Trophoblast cell (in vitro differentiated cells and primary cell): ENCODE measurements at regions not wholly inside any gene's neighbourhood (a gene's known extent, or its start where the extent isn't known, plus 50 kb on each side); places are given as distances from the start of the nearest gene placed in this dataset.

ENCODE experiments used
- DNase-seq, 2 donors: peaks; one replicate each; pipeline ENCODE4 v3.0.0-alpha.2; 2016
- H2AFZ ChIP-seq: 2 replicates; pipeline ENCODE4 v1.6.1; 2013; ENCODE audit warnings: low read length, moderate library complexity, mild to moderate bottlenecking; ENCODE audit not compliant: insufficient read depth, poor library complexity
- H2AK5ac ChIP-seq: 2 replicates; pipeline ENCODE4 v1.6.1; 2013; ENCODE audit warnings: mild to moderate bottlenecking, low read length
- H2BK120ac ChIP-seq: 2 replicates; pipeline ENCODE4 v1.6.1; 2013; ENCODE audit warnings: low read length, mild to moderate bottlenecking, moderate library complexity; ENCODE audit not compliant: insufficient read depth, poor library complexity
- H2BK12ac ChIP-seq: 2 replicates; pipeline ENCODE4 v1.6.1; 2013; ENCODE audit warnings: mild to moderate bottlenecking, low read length, moderate library complexity
- H2BK5ac ChIP-seq: 2 replicates; pipeline ENCODE4 v1.6.1; 2013; ENCODE audit warnings: low read length, low read depth, moderate library complexity, mild to moderate bottlenecking; ENCODE audit not compliant: poor library complexity
- H3K14ac ChIP-seq: 2 replicates; pipeline ENCODE4 v1.6.1; 2013; ENCODE audit warnings: mild to moderate bottlenecking, low read length
- H3K18ac ChIP-seq: 2 replicates; pipeline ENCODE4 v1.6.1; 2013; ENCODE audit warnings: mild to moderate bottlenecking, low read length
- H3K23ac ChIP-seq: 2 replicates; pipeline ENCODE4 v1.6.1; 2013; ENCODE audit warnings: low read length
- H3K27ac ChIP-seq: 2 replicates; pipeline ENCODE4 v1.5.1; 2013; ENCODE audit warnings: low read depth, mild to moderate bottlenecking, inconsistent platforms, low read length, moderate library complexity
- H3K27me3 ChIP-seq: 2 replicates; pipeline ENCODE4 v1.6.1; 2013; ENCODE audit warnings: inconsistent platforms, mild to moderate bottlenecking, low read length, moderate library complexity; ENCODE audit not compliant: insufficient read depth
- H3K36me3 ChIP-seq, 2 experiments: 1 replicate in 1 of 2; 2 replicates in 1 of 2; pipeline ENCODE4 v1.6.1; 2013; ENCODE audit warnings: low read length in 2 of 2, mild to moderate bottlenecking in 2 of 2, moderate library complexity in 1 of 2; ENCODE audit not compliant: insufficient read depth in 2 of 2, control insufficient read depth in 1 of 2
- H3K4ac ChIP-seq: 2 replicates; pipeline ENCODE4 v1.6.1; 2013; ENCODE audit warnings: low read depth, mild to moderate bottlenecking, low read length, moderate library complexity
- H3K4me1 ChIP-seq, 2 experiments: 1 replicate in 1 of 2; 2 replicates in 1 of 2; pipeline ENCODE4 v1.6.1; 2013; ENCODE audit warnings: low read length in 2 of 2, mild to moderate bottlenecking in 2 of 2, moderate library complexity in 1 of 2; ENCODE audit not compliant: insufficient read depth in 2 of 2, control insufficient read depth in 1 of 2
- H3K4me2 ChIP-seq: 2 replicates; pipeline ENCODE4 v1.6.1; 2013; ENCODE audit warnings: inconsistent platforms, mild to moderate bottlenecking, low read length, moderate library complexity
- H3K4me3 ChIP-seq: 2 replicates; pipeline ENCODE4 v1.5.1; 2013; ENCODE audit warnings: mild to moderate bottlenecking, low read depth, low read length, inconsistent platforms
- H3K79me1 ChIP-seq: one replicate; pipeline ENCODE4 v1.6.1; 2013; ENCODE audit warnings: low read length
- H3K79me2 ChIP-seq: 2 replicates; pipeline ENCODE4 v1.6.1; 2013; ENCODE audit warnings: low read length, mild to moderate bottlenecking; ENCODE audit not compliant: control insufficient read depth, insufficient read depth, poor library complexity
- H3K9ac ChIP-seq: 2 replicates; pipeline ENCODE4 v1.6.1; 2013; ENCODE audit warnings: mild to moderate bottlenecking, low read length
- H3K9me3 ChIP-seq: 2 replicates; pipeline ENCODE4 v1.6.1; 2013; ENCODE audit warnings: low read depth, mild to moderate bottlenecking, control low read depth, inconsistent platforms, low read length; ENCODE audit not compliant: insufficient read depth
- H4K12ac ChIP-seq: 2 replicates; pipeline ENCODE4 v1.6.1; 2013; ENCODE audit warnings: low read depth, mild to moderate bottlenecking, low read length, moderate library complexity
- H4K8ac ChIP-seq: 2 replicates; pipeline ENCODE4 v1.6.1; 2013; ENCODE audit warnings: low read depth, mild to moderate bottlenecking, low read length, moderate library complexity
- H4K91ac ChIP-seq: one replicate; pipeline ENCODE4 v1.6.1; 2013; ENCODE audit warnings: low read depth, mild to moderate bottlenecking, low read length, moderate library complexity
- WGBS: extraction: QIAGEN DNeasy Blood & Tissue Kit; methylation state at CpG from one replicate; pipeline ENCODE4 v1.1.7; 2013; ENCODE audit warnings: missing lambda C conversion rate; ENCODE audit not compliant: insufficient read length, insufficient coverage; ENCODE audit errors: extremely low coverage; 5-methylcytosine and 5-hydroxymethylcytosine counted together

DNA sequence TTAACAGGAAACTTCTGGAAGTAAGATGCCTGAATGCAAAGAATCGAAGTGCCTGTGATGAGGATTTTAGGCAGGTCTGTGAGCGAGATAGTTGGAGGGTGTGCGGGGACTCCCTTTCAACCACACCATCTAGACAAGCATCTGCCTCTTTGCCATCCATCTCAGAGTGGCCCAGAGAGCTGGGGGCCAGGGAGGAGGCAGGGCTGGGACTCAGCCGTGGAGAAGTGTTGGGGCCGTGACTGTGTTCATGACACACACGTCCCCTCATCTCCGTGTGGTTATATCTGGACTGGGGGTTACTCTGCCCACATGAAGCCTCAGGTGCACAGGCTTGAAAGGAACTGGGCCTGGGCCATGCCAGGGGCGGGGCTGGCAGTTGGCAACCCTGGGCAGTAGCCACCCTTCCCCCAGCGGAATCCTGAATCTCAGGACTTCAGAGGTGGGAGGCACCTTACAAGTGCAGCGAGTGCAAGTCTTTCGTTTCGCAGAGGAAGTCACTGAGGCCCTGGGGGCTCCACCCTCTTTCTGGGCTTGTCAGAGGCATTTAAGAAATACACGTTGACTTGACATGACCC, 112.5 kb downstream of the SLC4A3 start:
- Histone ChIP-seq H3K4me2 (no peak overlapping the region), H3K79me2 (no peaks in the 10 kb centered on the region), H2AK5ac (no peak overlapping the region), H3K18ac (no peak overlapping the region), H3K27ac (no peak overlapping the region), H3K4me3 (no peak overlapping the region), H3K9me3 (peaks cover 4% of the 10 kb centered on the region), H3K4ac (no peak overlapping the region), H2AFZ (no peak overlapping the region), H3K79me1 (no peaks in the 10 kb centered on the region), H3K4me1 (no peaks in the 10 kb centered on the region), H4K91ac (no peak overlapping the region), H3K14ac (no peak overlapping the region), H3K36me3 (no peaks in the 10 kb centered on the region), H3K23ac (no peak overlapping the region), H2BK120ac (no peak overlapping the region), H3K9ac (no peak overlapping the region), H2BK12ac (no peak overlapping the region), H4K12ac (no peak overlapping the region), H4K8ac (no peak overlapping the region), H2BK5ac (no peak overlapping the region), H3K27me3 (no peaks in the 10 kb centered on the region)
- DNase-seq: no peak
- no CpG with 5 or more reads among the region's 13 CpGs for WGBS

GRCh38 chr2:219743548-219743947, 116.1 kb downstream of the SLC4A3 start:
- no peak overlapping the region for H2AK5ac ChIP-seq
- WGBS: no CpG with 5 or more reads among the region's 1 CpG
- DNase-seq: no peak

GRCh38 chr2:219744066-219744465, 116.6 kb downstream of the SLC4A3 start:
- Histone ChIP-seq H2BK120ac (no peak overlapping the region), H3K4me2 (no peak overlapping the region), H3K27me3 (no peaks in the 10 kb centered on the region), H3K23ac (no peak overlapping the region), H3K9me3 (peaks cover 4% of the 10 kb centered on the region), H4K91ac (no peak overlapping the region), H3K14ac (no peak overlapping the region), H3K36me3 (no peaks in the 10 kb centered on the region), H3K79me2 (no peaks in the 10 kb centered on the region), H2BK5ac (no peak overlapping the region), H4K12ac (no peak overlapping the region), H3K4me3 (no peak overlapping the region), H3K4me1 (no peaks in the 10 kb centered on the region), H3K18ac (no peak overlapping the region), H4K8ac (no peak overlapping the region), H3K27ac (no peak overlapping the region), H3K9ac (no peak overlapping the region), H3K4ac (no peak overlapping the region), H3K79me1 (no peaks in the 10 kb centered on the region), H2AFZ (no peak overlapping the region), H2BK12ac (no peak overlapping the region), H2AK5ac (no peak overlapping the region)
- no CpG with 5 or more reads among the region's 2 CpGs for WGBS
- DNase-seq: no peak

More at GRCh38 chr2:219743548-219743947, 116.1 kb downstream of the SLC4A3 start:
- H3K27me3 ChIP-seq: no peaks in the 10 kb centered on the region
- no peak overlapping the region for H2BK12ac ChIP-seq
- no peaks in the 10 kb centered on the region for H3K4me1 ChIP-seq
- no peak overlapping the region for H3K4me2 ChIP-seq
- no peak overlapping the region for H3K18ac ChIP-seq
- no peak overlapping the region for H3K9ac ChIP-seq
- no peaks in the 10 kb centered on the region for H3K79me2 ChIP-seq
- H2AFZ ChIP-seq: no peak overlapping the region
- H3K14ac ChIP-seq: no peak overlapping the region
- no peak overlapping the region for H4K91ac ChIP-seq
- H4K8ac ChIP-seq: no peak overlapping the region
- peaks cover 4% of the 10 kb centered on the region for H3K9me3 ChIP-seq
- H3K79me1 ChIP-seq: no peaks in the 10 kb centered on the region
- H2BK5ac ChIP-seq: no peak overlapping the region
- H3K4ac ChIP-seq: no peak overlapping the region
- H3K27ac ChIP-seq: no peak overlapping the region
- no peak overlapping the region for H2BK120ac ChIP-seq
- H3K4me3 ChIP-seq: no peak overlapping the region
- no peaks in the 10 kb centered on the region for H3K36me3 ChIP-seq
- H3K23ac ChIP-seq: no peak overlapping the region
- H4K12ac ChIP-seq: no peak overlapping the region

DNA sequence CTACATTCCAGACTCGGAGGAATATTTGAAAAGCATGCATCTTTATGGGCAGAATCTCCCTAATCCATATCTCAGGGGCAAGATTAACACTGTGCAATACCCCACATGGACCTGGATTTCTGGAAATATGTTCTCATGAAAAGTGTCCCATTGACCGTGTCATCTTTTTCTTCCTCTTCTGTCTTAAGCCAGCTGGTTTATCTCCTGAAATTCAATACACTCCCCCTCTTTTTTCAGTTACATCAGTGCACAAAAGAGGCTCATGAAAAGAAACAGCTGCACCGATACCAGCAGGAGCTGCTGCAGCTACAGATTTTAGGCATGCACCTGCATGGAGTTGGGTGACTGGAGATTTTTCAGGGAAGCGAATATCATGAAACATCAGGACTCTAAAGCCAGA, 117.2 kb downstream of the SLC4A3 start:
- H3K27me3 ChIP-seq: no peaks in the 10 kb centered on the region
- no peak overlapping the region for H2BK12ac ChIP-seq
- H3K79me2 ChIP-seq: no peaks in the 10 kb centered on the region
- no peak overlapping the region for H3K18ac ChIP-seq
- no peak overlapping the region for H4K8ac ChIP-seq
- no peak overlapping the region for H3K4ac ChIP-seq
- H4K91ac ChIP-seq: no peak overlapping the region
- peaks cover 4% of the 10 kb centered on the region for H3K9me3 ChIP-seq
- no peak overlapping the region for H2AFZ ChIP-seq
- no peak overlapping the region for H3K4me2 ChIP-seq
- no peaks in the 10 kb centered on the region for H3K36me3 ChIP-seq
- H2AK5ac ChIP-seq: no peak overlapping the region
- no peak overlapping the region for H3K9ac ChIP-seq
- no CpG with 5 or more reads among the region's 4 CpGs for WGBS
- H3K23ac ChIP-seq: no peak overlapping the region
- H3K79me1 ChIP-seq: no peaks in the 10 kb centered on the region
- no peak overlapping the region for H4K12ac ChIP-seq
- DNase-seq: no peak
- H3K27ac ChIP-seq: no peak overlapping the region
- no peak overlapping the region for H2BK120ac ChIP-seq
- no peak overlapping the region for H2BK5ac ChIP-seq
- H3K14ac ChIP-seq: no peak overlapping the region
- H3K4me3 ChIP-seq: no peak overlapping the region
- no peaks in the 10 kb centered on the region for H3K4me1 ChIP-seq
